ENCODE measurements at regions not wholly inside any gene's neighbourhood (a gene's known extent, or its start where the extent isn't known, plus 50 kb on each side); places are given as distances from the start of the nearest gene placed in this dataset.

GRCh38 chr14:55734731-55735130 lies 154.7 kb downstream of the KTN1 start:
- no peak for DNase-seq (ENCODE audit: low spot score)

- DNase-seq (ENCODE audit: low spot score) = no peak
Observed at GRCh38 chr14:55739967-55740648, 160.1 kb downstream of the KTN1 start.

GRCh38 chr14:55740649-55740989 lies 160.6 kb downstream of the KTN1 start:
- DNase-seq (ENCODE audit: low spot score) = no peak

- DNase-seq (ENCODE audit: low spot score) = no peak
Observed at GRCh38 chr14:55741240-55741639, 161.2 kb downstream of the KTN1 start.

GRCh38 chr14:55743551-55743950 lies 163.5 kb downstream of the KTN1 start:
- DNase-seq (ENCODE audit: low spot score) = no peak

- no peak for DNase-seq (ENCODE audit: low spot score)
Observed at GRCh38 chr14:55744321-55744720, 164.3 kb downstream of the KTN1 start.

- DNase-seq (ENCODE audit: low spot score) = no peak
Observed at GRCh38 chr14:55745906-55746305, 165.9 kb downstream of the KTN1 start.

- DNase-seq (ENCODE audit: low spot score) = no peak
Observed at GRCh38 chr14:55746558-55746957, 166.6 kb downstream of the KTN1 start.

GRCh38 chr14:55747186-55747585 lies 167.2 kb downstream of the KTN1 start:
- DNase-seq (ENCODE audit: low spot score) = no peak

GRCh38 chr14:55749201-55749812 lies 169.3 kb downstream of the KTN1 start:
- no peak for DNase-seq (ENCODE audit: low spot score)

- DNase-seq (ENCODE audit: low spot score) = no peak
Observed at GRCh38 chr14:55749946-55750345, 169.9 kb downstream of the KTN1 start.

GRCh38 chr14:55752580-55753390 lies 172.8 kb downstream of the KTN1 start:
- DNase-seq (ENCODE audit: low spot score) = no peak

GRCh38 chr14:55754471-55754870 lies 174.5 kb downstream of the KTN1 start:
- DNase-seq (ENCODE audit: low spot score) = no peak

GRCh38 chr14:55754871-55755270 lies 174.9 kb downstream of the KTN1 start:
- DNase-seq (ENCODE audit: low spot score) = no peak

- DNase-seq (ENCODE audit: low spot score) = no peak
Observed at GRCh38 chr14:55756078-55756477, 176.1 kb downstream of the KTN1 start.

GRCh38 chr14:55756557-55756956 lies 176.6 kb downstream of the KTN1 start:
- no peak for DNase-seq (ENCODE audit: low spot score)

GRCh38 chr14:55758796-55759195 lies 178.8 kb downstream of the KTN1 start:
- DNase-seq (ENCODE audit: low spot score) = no peak

- no peak for DNase-seq (ENCODE audit: low spot score)
Observed at GRCh38 chr14:55760789-55761566, 181.0 kb downstream of the KTN1 start.

GRCh38 chr14:55761651-55762050 lies 181.6 kb downstream of the KTN1 start:
- DNase-seq (ENCODE audit: low spot score) = no peak

GRCh38 chr14:55762595-55763232 lies 182.7 kb downstream of the KTN1 start:
- no peak for DNase-seq (ENCODE audit: low spot score)

GRCh38 chr14:55764784-55765183 lies 184.8 kb downstream of the KTN1 start:
- DNase-seq (ENCODE audit: low spot score) = no peak

Data from mesenteric fat pad (tissue), 1 donor.